HEK293 (cell line): ENCODE measurements at regions not wholly inside any gene's neighbourhood (a gene's known extent, or its start where the extent isn't known, plus 50 kb on each side); places are given as distances from the start of the nearest gene placed in this dataset.

ENCODE experiments used
- CTCF ChIA-PET: fragments of 350-600 bp; formaldehyde crosslinking; extraction: SDS; loops from one replicate; lab custom pipeline; 2021; ENCODE audit warnings: antibody characterized with exemption; lab: Yijun Ruan, JAX
- POLR2A ChIA-PET: fragments of 300-600 bp; formaldehyde crosslinking; extraction: SDS; loops from one replicate; lab custom pipeline; 2020; ENCODE audit warnings: antibody characterized with exemption, inconsistent platforms; lab: Yijun Ruan, JAX
- H3K27ac ChIP-seq: fragments of 200-500 bp; sonication (Bioruptor generic); 2 replicates; pipeline ENCODE4 v1.5.1; 2014; ENCODE audit warnings: low read depth, low read length, control low read depth, inconsistent platforms; ENCODE audit errors: extremely low read depth
- H3K36me3 ChIP-seq, 2 experiments: fragments of 200-500 bp in 1 of 2; sonication (Bioruptor generic) in 1 of 2; 1 replicate in 1 of 2; 2 replicates in 1 of 2; pipeline ENCODE4 v1.5.1; 2014 to 2017; ENCODE audit warnings: inconsistent platforms in 2 of 2, low read length in 2 of 2; ENCODE audit not compliant: control insufficient read depth in 2 of 2, insufficient read depth in 1 of 2
- H3K4me1 ChIP-seq: fragments of 200-500 bp; sonication (Bioruptor generic); 2 replicates; pipeline ENCODE4 v1.5.1; 2014; ENCODE audit warnings: mild to moderate bottlenecking, low read length, inconsistent platforms; ENCODE audit not compliant: control insufficient read depth, insufficient read depth
- H3K4me3 ChIP-seq: 2 replicates; pipeline ENCODE4 v1.5.1; 2011; ENCODE audit warnings: low read depth, mild to moderate bottlenecking, control low read depth, low read length, moderate library complexity
- H3K9me3 ChIP-seq: fragments of 200-500 bp; sonication (Bioruptor generic); 2 replicates; pipeline ENCODE4 v1.5.1; 2014; ENCODE audit warnings: low read depth, low read length, inconsistent platforms; ENCODE audit not compliant: control insufficient read depth, insufficient read depth
- KLF10 ChIP-seq: fragments of 450-650 bp; IDR thresholded peaks from 2 replicates; pipeline ENCODE4 v1.5.1; 2018; ENCODE audit warnings: missing biosample characterization, mild to moderate bottlenecking, missing genetic modification characterization
- KLF7 ChIP-seq: fragments of 450-650 bp; formaldehyde crosslinking; IDR thresholded peaks from 2 replicates; pipeline ENCODE4 v1.5.1; 2016; ENCODE audit warnings: missing biosample characterization, missing genetic modification characterization, borderline replicate concordance
- KLF8 ChIP-seq: fragments of 450-650 bp; formaldehyde crosslinking; IDR thresholded peaks from 2 replicates; pipeline ENCODE4 v1.5.1; 2016; ENCODE audit warnings: missing biosample characterization, missing genetic modification characterization
- MZF1 ChIP-seq: fragments of 450-650 bp; formaldehyde crosslinking; IDR thresholded peaks from 2 replicates; pipeline ENCODE4 v1.5.1; 2017; ENCODE audit warnings: missing biosample characterization, missing genetic modification characterization, borderline replicate concordance
- SALL2 ChIP-seq: fragments of 450-650 bp; formaldehyde crosslinking; IDR thresholded peaks from 2 replicates; pipeline ENCODE4 v1.5.0; 2017; ENCODE audit warnings: missing biosample characterization, mild to moderate bottlenecking, missing genetic modification characterization, borderline replicate concordance
- SCRT1 ChIP-seq: fragments of 450-650 bp; formaldehyde crosslinking; IDR thresholded peaks from 2 replicates; pipeline ENCODE4 v1.5.1; 2016; ENCODE audit warnings: missing biosample characterization, missing genetic modification characterization, borderline replicate concordance
- SCRT2 ChIP-seq: fragments of 450-650 bp; formaldehyde crosslinking; IDR thresholded peaks from 2 replicates; pipeline ENCODE4 v1.5.1; 2016; ENCODE audit warnings: missing biosample characterization, missing genetic modification characterization
- SETDB1 ChIP-seq: IDR thresholded peaks from one replicate; pipeline ENCODE4 v1.6.1; 2017; ENCODE audit warnings: mild to moderate bottlenecking, low read length, moderate library complexity, mixed read lengths; ENCODE audit not compliant: insufficient read length
- TRIM28 ChIP-seq: IDR thresholded peaks from 2 replicates; pipeline ENCODE4 v1.6.1; 2011; ENCODE audit warnings: low read length, control low read depth, borderline replicate concordance
- YY2 ChIP-seq: fragments of 450-650 bp; formaldehyde crosslinking; IDR thresholded peaks from 2 replicates; pipeline ENCODE4 v1.5.1; 2016; ENCODE audit warnings: missing biosample characterization, missing genetic modification characterization
- ZBTB26 ChIP-seq: fragments of 450-650 bp; formaldehyde crosslinking; optimal IDR thresholded peaks from 2 replicates; pipeline ENCODE3; 2016; ENCODE audit warnings: missing biosample characterization, mild to moderate bottlenecking, missing genetic modification characterization
- ZFP3 ChIP-seq: fragments of 450-650 bp; formaldehyde crosslinking; IDR thresholded peaks from 2 replicates; pipeline ENCODE4 v1.5.1; 2016; ENCODE audit warnings: low read depth, missing biosample characterization, missing genetic modification characterization
- ZNF121 ChIP-seq: fragments of 450-650 bp; formaldehyde crosslinking; IDR thresholded peaks from 2 replicates; pipeline ENCODE4 v1.5.1; 2016; ENCODE audit warnings: missing biosample characterization, missing genetic modification characterization
- ZNF18 ChIP-seq: fragments of 450-650 bp; formaldehyde crosslinking; IDR thresholded peaks from 2 replicates; pipeline ENCODE4 v1.5.1; 2016; ENCODE audit warnings: missing biosample characterization, missing genetic modification characterization
- ZNF324 ChIP-seq: fragments of 450-650 bp; formaldehyde crosslinking; IDR thresholded peaks from 2 replicates; pipeline ENCODE4 v1.5.1; 2016; ENCODE audit warnings: missing biosample characterization, missing genetic modification characterization
- ZNF449 ChIP-seq: fragments of 450-650 bp; formaldehyde crosslinking; IDR thresholded peaks from 2 replicates; pipeline ENCODE4 v1.5.1; 2017; ENCODE audit warnings: missing biosample characterization, mild to moderate bottlenecking, missing genetic modification characterization, moderate library complexity
- ZNF514 ChIP-seq: fragments of 450-650 bp; formaldehyde crosslinking; IDR thresholded peaks from 2 replicates; pipeline ENCODE4 v1.5.1; 2016; ENCODE audit warnings: missing biosample characterization, missing genetic modification characterization
- ZNF596 ChIP-seq: fragments of 450-650 bp; IDR thresholded peaks from 2 replicates; pipeline ENCODE4 v1.5.0; 2018; ENCODE audit warnings: missing biosample characterization, mild to moderate bottlenecking, missing genetic modification characterization, moderate library complexity
- ZNF658 ChIP-seq: fragments of 450-650 bp; formaldehyde crosslinking; IDR thresholded peaks from 2 replicates; pipeline ENCODE4; 2016; ENCODE audit warnings: missing biosample characterization, missing genetic modification characterization
- ZNF707 ChIP-seq: fragments of 450-650 bp; formaldehyde crosslinking; IDR thresholded peaks from 2 replicates; pipeline ENCODE4 v1.5.1; 2016; ENCODE audit warnings: missing biosample characterization, missing genetic modification characterization
- ZNF747 ChIP-seq: fragments of 450-650 bp; formaldehyde crosslinking; IDR thresholded peaks from 2 replicates; pipeline ENCODE4 v1.5.1; 2016; ENCODE audit warnings: missing biosample characterization, missing genetic modification characterization
- ZNF791 ChIP-seq: fragments of 450-650 bp; formaldehyde crosslinking; IDR thresholded peaks from 2 replicates; pipeline ENCODE4 v1.5.1; 2016; ENCODE audit warnings: missing biosample characterization, missing genetic modification characterization
- TF ChIP-seq, protein P1 (sequence below): fragments of 450-650 bp; formaldehyde crosslinking; IDR thresholded peaks from 2 replicates; pipeline ENCODE4 v1.5.1; 2016; ENCODE audit warnings: missing biosample characterization, missing genetic modification characterization
- TF ChIP-seq, protein P2 (sequence below): IDR thresholded peaks from 2 replicates; pipeline ENCODE4 v1.6.1; 2011; ENCODE audit warnings: mild to moderate bottlenecking, low read depth, low read length, borderline replicate concordance

- TF ChIP-seq TRIM28 (no peak), KLF8 (tag by site-specific recombination) (no peak), KLF7 (no peak), MZF1 (tag by site-specific recombination) (no peak), ZNF707 (tag by site-specific recombination) (no peak)
Observed at GRCh38 chr16:80350061-80350460, 190.7 kb upstream of the DYNLRB2 start (continued).

DNA sequence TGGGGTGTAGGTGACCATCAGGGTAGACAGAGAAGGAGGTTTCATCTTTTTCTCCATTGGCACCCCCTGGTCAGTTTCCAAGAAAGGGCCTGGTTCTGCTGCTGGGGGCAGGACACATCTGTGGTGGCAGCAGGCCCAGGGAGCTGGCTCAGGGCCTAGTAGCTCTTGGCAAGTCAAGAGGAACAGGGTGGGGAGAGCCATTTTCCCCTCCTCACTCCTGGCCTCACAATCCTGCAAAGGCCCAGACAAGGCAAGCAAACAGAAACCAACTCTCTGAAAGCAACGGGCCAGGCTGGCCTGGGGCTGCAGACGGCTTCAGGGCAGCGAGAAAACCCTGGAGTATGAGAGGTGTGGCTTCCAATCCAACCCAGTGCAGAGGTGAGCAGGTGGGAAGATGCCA, 192.9 kb upstream of the DYNLRB2 start:
- Histone ChIP-seq H3K27ac (no peak overlapping the region), H3K9me3 (no peaks in the 10 kb centered on the region), H3K36me3 (no peaks in the 10 kb centered on the region), H3K4me3 (no peak overlapping the region), H3K4me1 (no peaks in the 10 kb centered on the region)
- POLR2A ChIA-PET: no interaction called here
- CTCF ChIA-PET: interaction anchor here (1.3 to 1.4 kb wide), 2 partner anchors 30 to 179 kb away, joined by 3 read pairs; no protein-coding TSS in a partner anchor
- TF ChIP-seq KLF8 (tag by site-specific recombination): no peak
- no peak for TF ChIP-seq ZFP3 (tag by site-specific recombination)
- TF ChIP-seq ZNF449 (tag by site-specific recombination): no peak
- TF ChIP-seq ZNF324 (tag by site-specific recombination): no peak
- no peak for TF ChIP-seq ZNF18
- TF ChIP-seq ZNF121: no peak
- TF ChIP-seq ZNF791 (tag by site-specific recombination): no peak

GRCh38 chr16:80347002-80347401, 193.8 kb upstream of the DYNLRB2 start:
- no peaks in the 10 kb centered on the region for H3K36me3 ChIP-seq
- TF ChIP-seq ZNF596 (tag by site-specific recombination) (no peak), ZNF658 (tag by site-specific recombination) (no peak), SETDB1 (peak; percentile 36), SCRT2 (tag by site-specific recombination) (no peak), ZBTB26 (tag by site-specific recombination) (no peak), KLF10 (tag by site-specific recombination) (no peak)
- TF ChIP-seq, all 188 proteins: peak for 1
- Histone ChIP-seq H3K27ac (no peak overlapping the region), H3K4me3 (no peak overlapping the region), H3K4me1 (no peaks in the 10 kb centered on the region), H3K9me3 (no peaks in the 10 kb centered on the region)
- CTCF ChIA-PET: interaction anchor here (0.6 to 1.4 kb wide), 2 partner anchors 180 to 217 kb away, joined by 3 read pairs; no protein-coding TSS in a partner anchor
- POLR2A ChIA-PET: no interaction called here

DNA sequence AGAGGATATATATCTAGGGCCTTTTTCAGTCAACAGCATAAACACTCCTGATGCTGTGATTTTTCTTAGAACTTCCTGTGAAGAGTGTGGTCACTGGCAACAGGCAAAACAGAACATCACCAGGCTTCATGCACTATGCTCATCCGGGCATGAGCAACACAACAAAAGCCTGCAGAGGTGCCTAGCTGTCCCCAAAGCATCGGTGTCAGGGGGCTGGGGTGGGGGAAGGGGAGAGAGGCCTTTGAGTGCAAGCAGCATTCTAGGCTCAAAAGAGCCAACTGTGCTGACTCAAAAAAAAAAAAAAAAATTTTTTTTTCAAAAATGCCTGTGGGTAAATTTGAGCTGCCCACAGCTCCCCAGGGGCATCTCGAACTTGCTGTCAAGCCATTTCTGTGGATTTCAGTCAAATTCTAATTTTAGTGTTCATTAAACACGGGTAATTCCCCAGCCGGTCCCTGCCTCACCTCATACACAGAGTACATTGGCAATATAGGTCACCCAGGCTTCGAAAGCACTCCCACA, 194.6 kb upstream of the DYNLRB2 start:
- H3K4me1 ChIP-seq: no peaks in the 10 kb centered on the region
- POLR2A ChIA-PET: no interaction called here
- no peak overlapping the region for H3K27ac ChIP-seq
- H3K36me3 ChIP-seq: no peaks in the 10 kb centered on the region
- CTCF ChIA-PET: no interaction called here
- H3K9me3 ChIP-seq: no peaks in the 10 kb centered on the region
- no peak overlapping the region for H3K4me3 ChIP-seq
- TF ChIP-seq ZNF747 (tag by site-specific recombination) (no peak), YY2 (no peak), SALL2 (tag by site-specific recombination) (no peak), SCRT1 (tag by site-specific recombination) (no peak), ZNF514 (tag by site-specific recombination) (no peak)
- TF ChIP-seq, protein P1, sequence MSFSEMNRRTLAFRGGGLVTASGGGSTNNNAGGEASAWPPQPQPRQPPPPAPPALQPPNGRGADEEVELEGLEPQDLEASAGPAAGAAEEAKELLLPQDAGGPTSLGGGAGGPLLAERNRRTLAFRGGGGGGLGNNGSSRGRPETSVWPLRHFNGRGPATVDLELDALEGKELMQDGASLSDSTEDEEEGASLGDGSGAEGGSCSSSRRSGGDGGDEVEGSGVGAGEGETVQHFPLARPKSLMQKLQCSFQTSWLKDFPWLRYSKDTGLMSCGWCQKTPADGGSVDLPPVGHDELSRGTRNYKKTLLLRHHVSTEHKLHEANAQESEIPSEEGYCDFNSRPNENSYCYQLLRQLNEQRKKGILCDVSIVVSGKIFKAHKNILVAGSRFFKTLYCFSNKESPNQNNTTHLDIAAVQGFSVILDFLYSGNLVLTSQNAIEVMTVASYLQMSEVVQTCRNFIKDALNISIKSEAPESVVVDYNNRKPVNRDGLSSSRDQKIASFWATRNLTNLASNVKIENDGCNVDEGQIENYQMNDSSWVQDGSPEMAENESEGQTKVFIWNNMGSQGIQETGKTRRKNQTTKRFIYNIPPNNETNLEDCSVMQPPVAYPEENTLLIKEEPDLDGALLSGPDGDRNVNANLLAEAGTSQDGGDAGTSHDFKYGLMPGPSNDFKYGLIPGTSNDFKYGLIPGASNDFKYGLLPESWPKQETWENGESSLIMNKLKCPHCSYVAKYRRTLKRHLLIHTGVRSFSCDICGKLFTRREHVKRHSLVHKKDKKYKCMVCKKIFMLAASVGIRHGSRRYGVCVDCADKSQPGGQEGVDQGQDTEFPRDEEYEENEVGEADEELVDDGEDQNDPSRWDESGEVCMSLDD (tag by site-specific recombination): no peak
- TF ChIP-seq, protein P2, sequence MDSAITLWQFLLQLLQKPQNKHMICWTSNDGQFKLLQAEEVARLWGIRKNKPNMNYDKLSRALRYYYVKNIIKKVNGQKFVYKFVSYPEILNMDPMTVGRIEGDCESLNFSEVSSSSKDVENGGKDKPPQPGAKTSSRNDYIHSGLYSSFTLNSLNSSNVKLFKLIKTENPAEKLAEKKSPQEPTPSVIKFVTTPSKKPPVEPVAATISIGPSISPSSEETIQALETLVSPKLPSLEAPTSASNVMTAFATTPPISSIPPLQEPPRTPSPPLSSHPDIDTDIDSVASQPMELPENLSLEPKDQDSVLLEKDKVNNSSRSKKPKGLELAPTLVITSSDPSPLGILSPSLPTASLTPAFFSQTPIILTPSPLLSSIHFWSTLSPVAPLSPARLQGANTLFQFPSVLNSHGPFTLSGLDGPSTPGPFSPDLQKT: no peak
